ENCODE measurements at regions not wholly inside any gene's neighbourhood (a gene's known extent, or its start where the extent isn't known, plus 50 kb on each side); places are given as distances from the start of the nearest gene placed in this dataset.

DNA sequence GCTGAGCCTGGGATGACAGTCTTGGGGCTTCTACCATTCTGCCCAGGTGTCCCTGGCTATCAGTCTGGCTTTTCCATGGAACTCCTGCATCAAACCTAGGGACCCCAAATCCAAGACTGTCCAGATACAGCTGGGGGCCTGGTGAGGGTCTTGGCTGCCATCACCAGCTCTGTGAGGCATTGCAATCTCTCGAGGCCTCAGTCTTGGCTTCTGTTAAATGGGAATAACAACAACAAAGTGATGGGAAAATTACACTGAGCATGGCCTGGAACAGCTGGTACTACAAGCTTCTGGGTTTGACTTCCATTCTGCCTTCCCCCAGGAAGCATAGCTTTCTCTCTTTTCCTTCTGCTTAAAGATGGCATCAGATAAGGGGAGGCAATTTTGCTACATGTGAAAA is 50.0 kb upstream of the LCTL start:
- DNase-seq (ENCODE audit: extremely low read depth, low read depth), result no peak

- DNase-seq (ENCODE audit: extremely low read depth, low read depth), result no peak
Measured at GRCh38 chr15:66617137-66618090, 51.6 kb upstream of the LCTL start.

DNA sequence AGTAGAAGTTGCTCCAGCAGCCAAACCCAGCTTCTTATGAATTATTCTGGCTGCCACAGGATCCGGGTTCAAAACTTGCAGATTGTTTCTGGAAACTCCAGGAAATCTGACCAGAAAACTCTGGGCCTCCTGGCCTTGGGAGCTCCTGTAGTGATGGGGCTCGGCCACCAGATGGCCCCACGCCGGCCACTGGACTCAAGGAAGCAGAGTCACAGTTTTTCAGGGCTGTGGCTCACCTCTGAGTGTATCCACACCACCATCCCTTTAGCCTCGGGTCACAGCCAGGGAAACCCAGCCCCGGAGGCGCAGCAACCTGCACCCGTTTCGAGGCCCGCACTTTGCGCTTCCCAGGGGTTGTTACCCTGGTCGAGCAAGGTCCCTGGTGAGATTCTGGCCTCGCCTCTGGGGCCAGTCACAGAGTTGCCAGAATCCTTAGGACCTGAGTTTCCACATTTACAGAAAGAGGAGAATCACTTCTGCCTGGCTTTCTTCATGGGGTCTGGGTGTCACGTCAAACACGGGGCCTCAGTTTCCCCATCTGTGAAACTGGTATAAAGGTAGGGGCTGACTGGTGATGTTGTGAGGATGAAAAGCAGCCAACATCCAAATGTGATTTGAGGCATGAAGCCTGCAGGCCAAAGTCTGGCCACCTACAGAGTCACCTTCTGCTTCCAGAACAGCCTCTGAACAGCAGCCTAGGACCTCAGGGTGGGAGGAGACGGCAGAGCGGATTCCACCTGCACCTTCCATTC is 53.5 kb upstream of the LCTL start:
- DNase-seq (ENCODE audit: extremely low read depth, low read depth), result peak; percentile 60

- no peak for DNase-seq (ENCODE audit: extremely low read depth, low read depth)
Measured at GRCh38 chr15:66620341-66620740, 54.5 kb upstream of the LCTL start.

- no peak for DNase-seq (ENCODE audit: extremely low read depth, low read depth)
Measured at GRCh38 chr15:66620744-66621344, 55.0 kb upstream of the LCTL start.

GRCh38 chr15:66621491-66622467 is 56.0 kb upstream of the LCTL start:
- DNase-seq (ENCODE audit: extremely low read depth, low read depth), result no peak

DNA sequence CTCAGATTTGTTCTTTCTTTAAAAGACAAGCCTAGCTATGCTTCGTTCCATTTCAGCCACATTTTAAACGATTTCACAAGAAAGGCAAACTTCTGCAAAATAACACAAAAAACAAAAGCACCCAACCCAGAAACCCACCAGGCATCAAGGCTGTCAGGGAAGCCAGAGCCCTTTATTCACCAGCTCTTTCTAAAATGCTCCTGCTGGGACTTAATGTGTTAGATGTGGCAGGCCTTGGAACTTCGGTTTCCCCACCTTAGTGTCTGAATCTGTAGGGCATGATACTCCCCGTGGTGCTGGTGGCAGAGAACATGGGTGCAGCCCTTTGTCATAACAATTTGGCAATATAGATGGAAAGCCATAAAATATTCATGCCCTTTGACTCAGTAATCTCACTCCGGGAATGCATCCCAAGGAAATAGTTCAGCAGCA is 56.8 kb upstream of the LCTL start:
- no peak for DNase-seq (ENCODE audit: extremely low read depth, low read depth)

DNA sequence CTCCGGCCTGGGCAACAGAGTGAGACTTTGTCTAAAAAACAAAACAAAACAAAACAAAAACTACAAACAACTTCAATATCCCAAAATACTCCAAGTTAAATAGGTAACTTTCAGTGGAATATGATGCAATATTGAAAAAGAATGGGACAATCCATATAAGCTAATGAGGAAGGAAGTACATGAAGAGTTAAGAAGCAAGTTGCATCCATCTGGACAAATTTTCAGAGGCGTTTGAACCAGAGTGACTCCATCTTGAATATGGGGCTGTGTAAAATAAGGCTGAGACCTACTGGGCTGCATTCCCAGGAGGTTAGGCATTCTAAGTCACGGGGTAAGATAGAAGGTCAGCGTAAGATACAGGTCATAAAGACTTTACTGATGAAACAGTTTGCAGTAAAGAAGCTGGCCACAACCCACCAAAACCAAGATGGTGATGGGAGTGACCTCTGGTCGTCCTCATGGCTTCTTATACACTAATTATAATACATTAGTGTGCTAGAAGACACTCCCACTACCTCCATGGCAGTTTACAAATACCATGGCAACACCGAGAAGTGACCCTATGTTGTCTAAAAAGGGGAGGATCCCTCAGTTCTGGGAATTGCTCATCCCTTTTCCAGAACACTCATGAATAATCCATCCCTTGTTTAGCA is 58.1 kb upstream of the LCTL start:
- no peak for DNase-seq (ENCODE audit: extremely low read depth, low read depth)

GRCh38 chr15:66625531-66625930 is 59.7 kb upstream of the LCTL start:
- DNase-seq (ENCODE audit: extremely low read depth, low read depth), result no peak

GRCh38 chr15:66625974-66626373 is 60.2 kb upstream of the LCTL start:
- DNase-seq (ENCODE audit: extremely low read depth, low read depth), result no peak

DNA sequence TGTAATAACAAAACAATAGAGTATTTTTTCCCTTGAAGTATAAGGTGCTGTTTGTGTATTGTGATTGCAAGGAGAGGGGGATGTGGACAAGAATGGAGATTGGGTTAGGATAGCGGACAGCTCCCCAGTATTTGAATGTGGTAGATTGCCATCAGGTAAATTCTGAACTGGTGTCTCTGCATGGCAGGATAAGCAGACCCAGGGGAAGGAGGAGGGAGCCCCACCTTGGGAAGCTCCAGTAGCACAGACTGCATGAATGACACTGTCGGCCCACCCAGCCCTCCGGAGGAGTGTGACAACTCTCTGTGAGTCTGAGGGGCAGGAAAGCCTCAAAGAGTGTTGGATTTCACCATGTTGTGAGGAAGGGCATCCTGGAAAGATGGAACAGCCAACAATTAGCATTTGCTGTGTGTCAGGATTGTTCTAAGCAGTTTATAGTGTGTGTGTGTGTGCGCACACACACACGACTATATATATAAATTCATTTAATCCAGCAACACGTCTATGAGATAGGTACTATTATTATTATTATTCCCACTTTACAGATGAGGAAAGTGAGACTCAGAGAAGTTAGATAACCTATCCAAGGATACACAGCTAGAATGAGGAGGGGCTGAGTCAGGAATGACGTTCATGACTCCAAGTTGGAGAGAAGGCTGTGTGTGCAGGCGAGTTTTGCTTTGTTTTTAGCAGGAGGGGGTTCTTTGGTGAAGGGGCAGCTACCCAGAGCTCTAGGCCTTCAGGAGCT is 63.4 kb upstream of the LCTL start:
- no peak for DNase-seq (ENCODE audit: extremely low read depth, low read depth)

GRCh38 chr15:66629817-66630576 is 64.2 kb upstream of the LCTL start:
- no peak for DNase-seq (ENCODE audit: extremely low read depth, low read depth)

- no peak for DNase-seq (ENCODE audit: extremely low read depth, low read depth)
Measured at GRCh38 chr15:66630801-66631351, 65.1 kb upstream of the LCTL start.

DNA sequence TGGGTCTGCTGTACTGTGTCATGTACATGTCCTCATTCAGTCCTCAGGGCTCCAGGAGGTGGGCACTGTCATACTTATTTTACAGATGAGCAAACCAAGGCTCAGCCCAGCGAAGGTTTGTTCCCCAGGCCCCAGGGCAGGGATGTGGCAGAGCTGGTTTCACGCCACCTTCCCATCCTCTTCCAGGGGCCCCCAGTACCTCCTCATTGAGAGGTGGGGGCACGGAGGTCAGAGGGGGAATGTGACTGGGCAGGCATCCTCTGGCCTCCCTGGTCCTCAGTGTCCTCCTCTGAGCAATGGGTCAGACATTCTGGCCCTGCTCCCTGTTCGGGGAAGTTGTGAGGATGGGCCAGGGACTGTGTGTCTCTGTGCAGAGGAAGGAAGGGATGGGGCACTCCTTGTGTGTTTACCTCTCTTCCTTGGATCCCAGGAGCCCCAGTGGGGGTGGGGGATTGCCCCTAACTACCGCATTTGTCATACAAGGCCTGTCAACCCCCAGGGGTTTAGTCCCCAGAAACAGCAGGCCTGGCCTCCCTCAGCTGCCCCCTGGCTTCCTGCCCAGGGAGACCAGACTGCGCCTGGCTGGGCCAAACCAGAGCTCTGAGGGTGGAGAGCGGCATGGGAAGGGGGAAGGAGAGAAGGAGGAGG is 65.9 kb upstream of the LCTL start:
- DNase-seq (ENCODE audit: extremely low read depth, low read depth), result no peak

GRCh38 chr15:66633041-66633937 is 67.5 kb upstream of the LCTL start:
- DNase-seq (ENCODE audit: extremely low read depth, low read depth), result no peak

GRCh38 chr15:66633938-66634250 is 68.1 kb upstream of the LCTL start:
- no peak for DNase-seq (ENCODE audit: extremely low read depth, low read depth)

- no peak for DNase-seq (ENCODE audit: extremely low read depth, low read depth)
Measured at GRCh38 chr15:66634540-66634939, 67.5 kb upstream of the SMAD6 start.

Data from NCI-H460 (cell line).